VCaP (cell line): ENCODE measurements at regions not wholly inside any gene's neighbourhood (a gene's known extent, or its start where the extent isn't known, plus 50 kb on each side); places are given as distances from the start of the nearest gene placed in this dataset.

Experiments used
- H3K27ac ChIP-seq: fragments of 450-650 bp; 2 replicates; pipeline ENCODE4 v1.5.1; 2017
- CTCF ChIP-seq: fragments of 450-650 bp; conservative IDR thresholded peaks from 2 replicates; pipeline ENCODE4 v1.5.1; 2017; ENCODE audit warnings: mild to moderate bottlenecking, moderate library complexity

- H3K27ac ChIP-seq, result no peak overlapping the region
- no peak for TF ChIP-seq CTCF
Observed at GRCh38 chr9:29637471-29638237, 2064.4 kb upstream of the C9orf72 start.

DNA sequence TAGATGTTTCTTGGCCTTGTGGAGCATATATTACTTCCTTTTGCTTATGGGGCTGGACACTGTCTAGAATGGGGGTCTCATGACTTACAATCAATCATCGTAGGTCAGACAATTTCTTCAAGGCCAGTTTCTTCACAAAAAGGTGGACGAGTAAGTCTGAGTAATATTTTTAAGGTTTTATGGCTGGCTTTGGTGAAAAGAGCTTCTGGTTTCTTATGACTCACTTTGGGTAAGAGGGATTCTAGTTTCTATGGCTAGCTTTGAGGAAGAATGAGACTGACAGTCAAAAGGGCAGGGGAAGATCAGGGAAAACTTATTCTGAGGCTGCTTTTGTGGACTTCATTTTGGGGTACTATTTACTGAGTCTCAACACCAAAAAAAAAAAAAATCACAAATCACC is 2067.2 kb upstream of the C9orf72 start:
- no peak for TF ChIP-seq CTCF
- H3K27ac ChIP-seq, result no peak overlapping the region

DNA sequence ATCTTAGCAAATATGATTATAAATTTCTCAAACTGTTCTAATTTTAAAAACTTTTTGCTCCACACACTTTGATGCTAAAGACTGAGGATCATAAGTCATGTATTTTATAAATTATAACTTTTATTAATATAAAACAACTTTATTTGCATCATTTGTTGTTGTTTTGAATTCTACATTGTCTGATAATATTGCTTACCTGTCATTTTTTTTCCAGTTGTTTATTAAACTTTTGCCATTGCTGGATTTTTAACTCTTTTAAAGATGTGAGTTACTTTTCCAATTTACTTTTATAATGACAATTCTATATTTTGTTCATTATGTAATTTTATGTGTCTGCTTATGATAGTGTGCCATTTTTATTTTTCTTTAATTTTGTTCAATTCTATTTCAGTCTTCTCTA is 2071.2 kb upstream of the C9orf72 start:
- TF ChIP-seq CTCF, result no peak
- no peak overlapping the region for H3K27ac ChIP-seq

DNA sequence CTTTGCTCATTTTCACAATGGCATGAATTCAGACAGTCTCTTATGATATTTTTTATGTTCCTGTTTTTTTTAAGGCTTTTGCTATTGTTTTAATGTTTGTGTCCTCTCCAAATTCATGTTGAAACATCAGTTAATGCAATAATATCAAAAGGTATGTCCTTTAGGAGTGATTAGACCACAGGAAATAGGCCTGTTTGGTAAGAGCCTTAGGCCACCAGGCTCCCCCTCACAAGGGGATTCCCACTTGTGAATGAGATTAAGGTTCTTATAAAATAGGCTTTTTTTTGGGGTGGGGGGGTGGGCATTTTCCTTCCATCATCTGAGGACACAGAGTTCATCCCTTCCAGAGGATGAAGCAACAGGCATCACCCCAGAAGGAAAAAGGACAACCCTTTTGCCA is 2074.2 kb upstream of the C9orf72 start:
- H3K27ac ChIP-seq, result no peak overlapping the region
- TF ChIP-seq CTCF, result no peak

DNA sequence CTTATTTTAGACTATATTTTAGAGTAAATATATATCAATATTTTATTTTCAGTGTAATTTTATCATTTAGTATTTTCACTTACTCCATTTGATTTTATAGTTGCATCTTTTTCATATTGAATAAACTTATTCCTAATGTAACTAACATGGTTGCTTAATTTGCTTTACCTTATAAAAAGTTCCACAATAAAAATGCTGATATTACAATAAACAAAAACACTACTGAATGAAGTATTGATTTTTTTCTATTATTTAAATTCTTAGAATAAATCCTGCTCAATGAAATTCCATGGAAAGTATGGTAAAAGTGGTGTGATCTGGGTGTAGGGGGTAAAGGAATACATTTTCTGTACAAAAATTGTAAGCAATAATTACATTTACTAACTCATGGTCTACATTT is 2074.9 kb upstream of the C9orf72 start:
- TF ChIP-seq CTCF, result no peak
- no peak overlapping the region for H3K27ac ChIP-seq

GRCh38 chr9:29648601-29649000 is 2075.3 kb upstream of the C9orf72 start:
- H3K27ac ChIP-seq, result no peak overlapping the region

More at GRCh38 chr9:29648601-29649000, 2075.3 kb upstream of the C9orf72 start:
- TF ChIP-seq CTCF, result no peak
